Tibial nerve (tissue), 4 donors: ENCODE measurements at regions not wholly inside any gene's neighbourhood (a gene's known extent, or its start where the extent isn't known, plus 50 kb on each side); places are given as distances from the start of the nearest gene placed in this dataset.

ENCODE experiments used
- EP300 ChIP-seq, 2 donors: sonication (generic); formaldehyde crosslinking; IDR thresholded peaks; one replicate each; pipeline ENCODE4 v1.6.1; 2017; ENCODE audit warnings: antibody characterized with exemption in 2 of 2, mild to moderate bottlenecking in 1 of 2
- TF ChIP-seq, protein P1 (sequence below), 5 experiments: fragments of 200-600 bp in 3 of 5; fragments of 450-650 bp in 2 of 5; sonication (generic) in 3 of 5; IDR thresholded peaks; one replicate each; pipeline ENCODE4 v1.5.1; 2016 to 2019; ENCODE audit warnings: antibody characterized with exemption in 5 of 5, mild to moderate bottlenecking in 3 of 5, moderate library complexity in 2 of 5

DNA sequence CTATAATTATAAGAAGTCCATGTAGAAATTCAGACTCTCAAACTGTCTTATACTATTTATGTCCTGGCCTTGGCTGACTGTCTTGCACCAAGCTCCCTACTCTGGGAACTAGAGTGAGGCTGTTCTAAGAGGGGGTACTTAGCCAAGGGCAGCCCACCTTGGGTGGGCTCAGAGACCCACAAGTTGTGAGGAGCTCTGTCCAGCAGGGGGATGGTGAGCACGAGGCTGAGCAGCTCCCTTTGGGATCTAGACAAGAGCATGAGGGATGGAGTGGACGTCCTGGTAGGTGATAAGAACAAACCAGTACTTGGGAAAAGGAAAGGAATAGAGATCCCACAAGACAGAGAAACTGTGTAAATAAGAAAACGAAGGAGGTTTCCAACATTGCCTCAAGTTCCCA lies 127.1 kb upstream of the SLC44A3 start:
- TF ChIP-seq EP300 (IDR thresholded peaks at IDR 0.05), result no peak
- TF ChIP-seq, protein P1, sequence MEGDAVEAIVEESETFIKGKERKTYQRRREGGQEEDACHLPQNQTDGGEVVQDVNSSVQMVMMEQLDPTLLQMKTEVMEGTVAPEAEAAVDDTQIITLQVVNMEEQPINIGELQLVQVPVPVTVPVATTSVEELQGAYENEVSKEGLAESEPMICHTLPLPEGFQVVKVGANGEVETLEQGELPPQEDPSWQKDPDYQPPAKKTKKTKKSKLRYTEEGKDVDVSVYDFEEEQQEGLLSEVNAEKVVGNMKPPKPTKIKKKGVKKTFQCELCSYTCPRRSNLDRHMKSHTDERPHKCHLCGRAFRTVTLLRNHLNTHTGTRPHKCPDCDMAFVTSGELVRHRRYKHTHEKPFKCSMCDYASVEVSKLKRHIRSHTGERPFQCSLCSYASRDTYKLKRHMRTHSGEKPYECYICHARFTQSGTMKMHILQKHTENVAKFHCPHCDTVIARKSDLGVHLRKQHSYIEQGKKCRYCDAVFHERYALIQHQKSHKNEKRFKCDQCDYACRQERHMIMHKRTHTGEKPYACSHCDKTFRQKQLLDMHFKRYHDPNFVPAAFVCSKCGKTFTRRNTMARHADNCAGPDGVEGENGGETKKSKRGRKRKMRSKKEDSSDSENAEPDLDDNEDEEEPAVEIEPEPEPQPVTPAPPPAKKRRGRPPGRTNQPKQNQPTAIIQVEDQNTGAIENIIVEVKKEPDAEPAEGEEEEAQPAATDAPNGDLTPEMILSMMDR (IDR thresholded peaks at IDR 0.05), result no peak
